Glutamatergic neuron (in vitro differentiated cells): ENCODE measurements at regions not wholly inside any gene's neighbourhood (a gene's known extent, or its start where the extent isn't known, plus 50 kb on each side); places are given as distances from the start of the nearest gene placed in this dataset.

ENCODE experiments used
- DNase-seq: peaks from one replicate; pipeline ENCODE4 v3.0.0; 2022
- H3K27ac Mint-ChIP-seq: one replicate; pipeline ENCODE4 v1.8.0; 2020; ENCODE audit warnings: mild to moderate bottlenecking, mixed read lengths, inconsistent platforms; ENCODE audit not compliant: unreplicated experiment
- H3K27me3 Mint-ChIP-seq: one replicate; pipeline ENCODE4 v1.8.0; 2020; ENCODE audit warnings: mild to moderate bottlenecking, moderate library complexity, mixed read lengths, inconsistent platforms; ENCODE audit not compliant: unreplicated experiment
- H3K36me3 Mint-ChIP-seq: one replicate; pipeline ENCODE4 v1.8.0; 2020; ENCODE audit warnings: mild to moderate bottlenecking, mixed read lengths, inconsistent platforms; ENCODE audit not compliant: unreplicated experiment
- H3K4me1 Mint-ChIP-seq: one replicate; pipeline ENCODE4 v1.8.0; 2020; ENCODE audit warnings: mild to moderate bottlenecking, low read depth, mixed read lengths, inconsistent platforms; ENCODE audit not compliant: unreplicated experiment
- H3K4me3 Mint-ChIP-seq: one replicate; pipeline ENCODE4 v1.8.0; 2020; ENCODE audit warnings: mild to moderate bottlenecking, mixed read lengths, inconsistent platforms; ENCODE audit not compliant: unreplicated experiment
- H3K9me3 Mint-ChIP-seq: one replicate; pipeline ENCODE4 v1.8.0; 2020; ENCODE audit warnings: mild to moderate bottlenecking, moderate library complexity, mixed read lengths, inconsistent platforms; ENCODE audit not compliant: unreplicated experiment
- CTCF ChIP-seq: fragments of 200-600 bp; sonication (generic); IDR thresholded peaks from one replicate; pipeline ENCODE4 v1.5.0; 2021; ENCODE audit not compliant: partially characterized antibody, unreplicated experiment

GRCh38 chr10:36380538-36380937 is 738.4 kb upstream of the FZD8 start:
- no peak for DNase-seq
- H3K27me3 Mint-ChIP-seq, result no peaks in the 10 kb centered on the region
- no peak overlapping the region for H3K27ac Mint-ChIP-seq
- no peak overlapping the region for H3K4me3 Mint-ChIP-seq
- no peak for TF ChIP-seq CTCF
- no peaks in the 10 kb centered on the region for H3K36me3 Mint-ChIP-seq
- peaks cover 1% of the 10 kb centered on the region for H3K9me3 Mint-ChIP-seq
- H3K4me1 Mint-ChIP-seq, result no peaks in the 10 kb centered on the region

GRCh38 chr10:36375107-36375506 is 733.0 kb upstream of the FZD8 start:
- H3K27ac Mint-ChIP-seq, result no peak overlapping the region
- no peak for DNase-seq
- H3K4me3 Mint-ChIP-seq, result no peak overlapping the region
- H3K4me1 Mint-ChIP-seq, result peaks cover 2% of the 10 kb centered on the region
- H3K27me3 Mint-ChIP-seq, result no peaks in the 10 kb centered on the region
- TF ChIP-seq CTCF, result no peak
- no peaks in the 10 kb centered on the region for H3K36me3 Mint-ChIP-seq
- H3K9me3 Mint-ChIP-seq, result peaks cover 1% of the 10 kb centered on the region

GRCh38 chr10:36373424-36374096 is 731.5 kb upstream of the FZD8 start:
- Mint-ChIP-seq H3K4me1 (peaks cover 2% of the 10 kb centered on the region), H3K27ac (no peak overlapping the region), H3K4me3 (no peak overlapping the region), H3K27me3 (no peaks in the 10 kb centered on the region), H3K36me3 (no peaks in the 10 kb centered on the region), H3K9me3 (peaks cover 1% of the 10 kb centered on the region)
- TF ChIP-seq CTCF, result no peak
- peak; percentile 31 for DNase-seq

- no peak overlapping the region for H3K4me3 Mint-ChIP-seq
- H3K36me3 Mint-ChIP-seq, result no peaks in the 10 kb centered on the region
- no peak overlapping the region for H3K27ac Mint-ChIP-seq
- no peak for TF ChIP-seq CTCF
- DNase-seq, result no peak
- no peaks in the 10 kb centered on the region for H3K27me3 Mint-ChIP-seq
- no peaks in the 10 kb centered on the region for H3K9me3 Mint-ChIP-seq
- peaks cover 1% of the 10 kb centered on the region for H3K4me1 Mint-ChIP-seq
Measured at GRCh38 chr10:36367362-36367761, 725.3 kb upstream of the FZD8 start.

- Mint-ChIP-seq H3K4me3 (no peak overlapping the region), H3K36me3 (no peaks in the 10 kb centered on the region), H3K27ac (no peak overlapping the region), H3K9me3 (no peaks in the 10 kb centered on the region), H3K27me3 (no peaks in the 10 kb centered on the region), H3K4me1 (peaks cover 1% of the 10 kb centered on the region)
- no peak for TF ChIP-seq CTCF
- no peak for DNase-seq
Measured at GRCh38 chr10:36366843-36367242, 724.7 kb upstream of the FZD8 start.
